Keratinocyte (primary cell): ENCODE measurements at regions not wholly inside any gene's neighbourhood (a gene's known extent, or its start where the extent isn't known, plus 50 kb on each side); places are given as distances from the start of the nearest gene placed in this dataset.

Source experiments
- DNase-seq: peaks from one replicate; pipeline ENCODE4 v3.0.0-alpha.2; 2011; ENCODE audit warnings: low read depth, missing footprints, low spot score
- FAIRE-seq: peaks from 2 replicates; lab custom pipeline; 2011; peaks lifted over from hg19 to GRCh38; lab: Jason Lieb, UNC
- H2AFZ ChIP-seq: 2 replicates; pipeline ENCODE4 v1.6.0; 2012; ENCODE audit warnings: low read length, control low read depth, inconsistent platforms; ENCODE audit not compliant: control insufficient read depth
- H3K27ac ChIP-seq: 2 replicates; pipeline ENCODE4 v1.5.1; 2011; ENCODE audit warnings: low read length; ENCODE audit not compliant: control insufficient read depth, insufficient read depth
- H3K27me3 ChIP-seq: 3 replicates; pipeline ENCODE4 v1.6.0; 2011; ENCODE audit warnings: low read length; ENCODE audit not compliant: control insufficient read depth, insufficient read depth; ENCODE audit errors: extremely low read depth
- H3K36me3 ChIP-seq, 2 experiments: 2 replicates in 1 of 2; 3 replicates in 1 of 2; pipeline ENCODE4 v1.5.1; 2011; ENCODE audit warnings: low read length in 2 of 2, mild to moderate bottlenecking in 1 of 2; ENCODE audit not compliant: control insufficient read depth in 2 of 2, insufficient read depth in 2 of 2; ENCODE audit errors: extremely low read depth in 1 of 2
- H3K4me1 ChIP-seq: 3 replicates; pipeline ENCODE4 v1.5.1; 2011; ENCODE audit warnings: low read length; ENCODE audit not compliant: control insufficient read depth, insufficient read depth; ENCODE audit errors: extremely low read depth
- H3K4me2 ChIP-seq: 3 replicates; pipeline ENCODE4 v1.6.0; 2011; ENCODE audit warnings: low read depth, low read length; ENCODE audit not compliant: control insufficient read depth, insufficient read depth; ENCODE audit errors: extremely low read depth
- H3K4me3 ChIP-seq, 3 experiments: fragments of 200-600 bp in 1 of 3; sonication (generic) in 1 of 3; 2 replicates in 2 of 3; 3 replicates in 1 of 3; pipeline ENCODE4 v1.5.1; 2011 to 2016; ENCODE audit warnings: low read length in 3 of 3, mild to moderate bottlenecking in 3 of 3, control low read depth in 2 of 3, inconsistent platforms in 1 of 3, low read depth in 1 of 3, mixed read lengths in 1 of 3, mixed run types in 1 of 3, moderate library complexity in 1 of 3; ENCODE audit not compliant: control insufficient read depth in 2 of 3, insufficient read depth in 2 of 3; ENCODE audit errors: extremely low read depth in 1 of 3
- H3K79me2 ChIP-seq: 2 replicates; pipeline ENCODE4 v1.6.0; 2012; ENCODE audit warnings: low read length; ENCODE audit not compliant: control insufficient read depth, insufficient read depth
- H3K9ac ChIP-seq: 3 replicates; pipeline ENCODE4 v1.6.0; 2011; ENCODE audit warnings: low read length; ENCODE audit not compliant: control insufficient read depth, insufficient read depth; ENCODE audit errors: extremely low read depth
- H3K9me1 ChIP-seq: 3 replicates; pipeline ENCODE4 v1.6.0; 2011; ENCODE audit warnings: low read length; ENCODE audit not compliant: control insufficient read depth, insufficient read depth; ENCODE audit errors: extremely low read depth
- H3K9me3 ChIP-seq: 2 replicates; pipeline ENCODE4 v1.5.1; 2012; ENCODE audit warnings: low read depth, low read length; ENCODE audit not compliant: control insufficient read depth
- H4K20me1 ChIP-seq: 3 replicates; pipeline ENCODE4 v1.6.0; 2011; ENCODE audit warnings: low read length; ENCODE audit not compliant: control insufficient read depth, insufficient read depth; ENCODE audit errors: extremely low read depth
- EZH2 ChIP-seq: IDR thresholded peaks from one replicate; pipeline ENCODE4 v1.6.1; 2012; ENCODE audit warnings: inconsistent platforms, mild to moderate bottlenecking, low read length, moderate library complexity
- dilution Hi-C: fragments of 300-500 bp; cut with MboI; formaldehyde crosslinking; loops from one replicate; pipeline ENCODE4 v1.7.0; 2020; ENCODE audit warnings: low sequenced_read_pairs; ENCODE audit not compliant: extremely low pct_ligation_motif_present
- TF ChIP-seq, protein P1 (sequence below), 3 experiments: IDR thresholded peaks in 1 of 3; conservative IDR thresholded peaks in 1 of 3; optimal IDR thresholded peaks in 1 of 3; 2 replicates in 2 of 3; 3 replicates in 1 of 3; pipeline versions ENCODE3 to v1.5.1; 2011; ENCODE audit warnings: low read length in 3 of 3, mild to moderate bottlenecking in 3 of 3, moderate library complexity in 2 of 3, control low read depth in 1 of 3, inconsistent platforms in 1 of 3; ENCODE audit not compliant: insufficient read depth in 2 of 3; ENCODE audit errors: extremely low read depth in 1 of 3

DNA sequence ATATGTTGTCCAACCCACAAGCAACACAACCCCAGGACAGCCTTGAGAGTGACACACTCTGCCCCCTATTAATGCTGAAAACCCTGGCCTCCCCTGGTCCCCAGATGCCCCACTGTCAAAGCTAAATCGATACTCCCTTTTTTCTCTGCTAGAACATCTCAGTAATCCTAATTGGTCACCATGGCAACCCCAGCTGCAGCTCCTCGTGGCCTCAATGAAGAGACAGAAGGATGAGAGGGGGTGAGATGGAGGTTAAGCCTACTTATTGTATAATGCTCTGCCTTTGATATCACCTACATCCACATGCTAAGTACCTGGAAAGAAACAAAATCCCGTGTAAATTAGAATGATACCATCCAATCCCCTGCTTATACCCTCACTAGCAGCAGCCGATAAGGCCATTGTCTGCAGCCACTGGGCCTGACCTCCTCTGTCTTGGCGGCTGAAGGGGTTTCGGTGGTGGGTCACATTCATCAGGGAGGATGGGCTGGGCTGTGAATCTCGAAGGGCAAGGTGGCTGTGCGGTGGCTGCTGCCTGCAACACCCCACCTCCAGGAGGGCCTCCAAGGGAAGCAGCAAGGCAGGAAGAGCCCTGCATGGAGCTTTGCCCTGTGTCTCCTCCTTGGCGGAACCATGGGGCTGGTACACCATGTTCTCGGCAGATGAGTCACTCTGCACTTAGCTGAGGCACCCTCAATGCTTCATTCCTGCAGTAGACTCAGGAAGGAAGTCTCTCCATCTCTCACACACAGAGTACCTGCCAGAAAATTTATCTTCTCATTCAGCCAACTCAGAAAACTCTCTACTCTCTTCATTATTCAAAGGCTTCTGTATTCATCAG lies 399.5 kb downstream of the BUD13 start:
- peak; percentile 77 for FAIRE-seq
- H3K36me3 ChIP-seq, result no peaks in the 10 kb centered on the region
- H4K20me1 ChIP-seq, result no peaks in the 10 kb centered on the region
- H3K9me1 ChIP-seq, result no peaks in the 10 kb centered on the region
- H3K27ac ChIP-seq, result no peak overlapping the region
- H3K9ac ChIP-seq, result no peak overlapping the region
- H3K9me3 ChIP-seq, result no peaks in the 10 kb centered on the region
- no peak overlapping the region for H3K4me2 ChIP-seq
- dilution Hi-C loops, result no loop called here
- no peaks in the 10 kb centered on the region for H3K79me2 ChIP-seq
- DNase-seq, result no peak
- no peaks in the 10 kb centered on the region for H3K27me3 ChIP-seq
- no peak overlapping the region for H3K4me3 ChIP-seq
- no peak overlapping the region for H2AFZ ChIP-seq
- H3K4me1 ChIP-seq, result peaks cover 7% of the 10 kb centered on the region
- TF ChIP-seq EZH2, result no peak
- TF ChIP-seq, protein P1, sequence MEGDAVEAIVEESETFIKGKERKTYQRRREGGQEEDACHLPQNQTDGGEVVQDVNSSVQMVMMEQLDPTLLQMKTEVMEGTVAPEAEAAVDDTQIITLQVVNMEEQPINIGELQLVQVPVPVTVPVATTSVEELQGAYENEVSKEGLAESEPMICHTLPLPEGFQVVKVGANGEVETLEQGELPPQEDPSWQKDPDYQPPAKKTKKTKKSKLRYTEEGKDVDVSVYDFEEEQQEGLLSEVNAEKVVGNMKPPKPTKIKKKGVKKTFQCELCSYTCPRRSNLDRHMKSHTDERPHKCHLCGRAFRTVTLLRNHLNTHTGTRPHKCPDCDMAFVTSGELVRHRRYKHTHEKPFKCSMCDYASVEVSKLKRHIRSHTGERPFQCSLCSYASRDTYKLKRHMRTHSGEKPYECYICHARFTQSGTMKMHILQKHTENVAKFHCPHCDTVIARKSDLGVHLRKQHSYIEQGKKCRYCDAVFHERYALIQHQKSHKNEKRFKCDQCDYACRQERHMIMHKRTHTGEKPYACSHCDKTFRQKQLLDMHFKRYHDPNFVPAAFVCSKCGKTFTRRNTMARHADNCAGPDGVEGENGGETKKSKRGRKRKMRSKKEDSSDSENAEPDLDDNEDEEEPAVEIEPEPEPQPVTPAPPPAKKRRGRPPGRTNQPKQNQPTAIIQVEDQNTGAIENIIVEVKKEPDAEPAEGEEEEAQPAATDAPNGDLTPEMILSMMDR (optimal IDR thresholded peaks at IDR 0.05 in 1 of 3, IDR thresholded peaks at IDR 0.05 in 1 of 3, conservative IDR thresholded peaks at IDR 0.05 in 1 of 3; ENCODE audit: extremely low read depth in 1 of 3, insufficient read depth in 2 of 3, low read length in 3 of 3), result no peak

DNA sequence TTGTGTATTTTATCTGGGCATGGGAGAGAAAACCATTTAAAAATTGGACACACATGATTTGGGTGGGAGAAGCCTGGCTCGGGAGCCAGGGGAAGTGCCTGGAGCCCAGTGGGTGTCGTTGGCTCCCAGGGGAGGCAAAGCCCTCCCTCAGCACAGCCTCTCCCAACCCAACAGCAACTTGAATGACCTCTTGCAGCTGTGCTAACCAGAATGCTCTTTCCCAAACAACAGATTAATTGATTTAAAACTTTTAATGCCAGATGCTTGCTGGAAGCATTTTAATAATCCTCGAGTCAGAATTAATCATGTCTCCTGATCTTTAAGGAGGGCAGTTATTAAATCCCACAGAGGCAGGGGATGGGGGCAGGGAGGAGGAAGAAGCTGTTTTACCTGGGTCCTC lies 401.6 kb downstream of the BUD13 start:
- no peak overlapping the region for H3K9ac ChIP-seq
- dilution Hi-C loops, result no loop called here
- H3K79me2 ChIP-seq, result no peaks in the 10 kb centered on the region
- H3K27me3 ChIP-seq, result no peaks in the 10 kb centered on the region
- no peaks in the 10 kb centered on the region for H3K36me3 ChIP-seq
- no peak overlapping the region for H3K4me3 ChIP-seq
- H3K4me2 ChIP-seq, result no peak overlapping the region
- no peak for FAIRE-seq
- TF ChIP-seq EZH2, result no peak
- TF ChIP-seq, protein P1 (optimal IDR thresholded peaks at IDR 0.05 in 1 of 3, IDR thresholded peaks at IDR 0.05 in 1 of 3, conservative IDR thresholded peaks at IDR 0.05 in 1 of 3; ENCODE audit: extremely low read depth in 1 of 3, insufficient read depth in 2 of 3, low read length in 3 of 3), result no peak
- no peaks in the 10 kb centered on the region for H4K20me1 ChIP-seq
- DNase-seq, result no peak
- H3K27ac ChIP-seq, result no peak overlapping the region
- peaks cover 23% of the 10 kb centered on the region for H3K4me1 ChIP-seq
- no peaks in the 10 kb centered on the region for H3K9me3 ChIP-seq
- H3K9me1 ChIP-seq, result no peaks in the 10 kb centered on the region
- no peak overlapping the region for H2AFZ ChIP-seq
